H1 (cell line): ENCODE measurements at regions not wholly inside any gene's neighbourhood (a gene's known extent, or its start where the extent isn't known, plus 50 kb on each side); places are given as distances from the start of the nearest gene placed in this dataset.

Experiments used
- EGR1 ChIP-seq: IDR thresholded peaks from 2 replicates; pipeline ENCODE4 v1.6.1; 2011; ENCODE audit warnings: low read depth, low read length, borderline replicate concordance
- SIX5 ChIP-seq: IDR thresholded peaks from 2 replicates; pipeline ENCODE4 v1.6.1; 2011; ENCODE audit warnings: mild to moderate bottlenecking, low read depth, low read length
- SP1 ChIP-seq: IDR thresholded peaks from 2 replicates; pipeline ENCODE4 v1.6.1; 2011; ENCODE audit warnings: low read depth, low read length
- SRF ChIP-seq: IDR thresholded peaks from 2 replicates; pipeline ENCODE4 v1.6.1; 2011; ENCODE audit warnings: mild to moderate bottlenecking, low read depth, low read length, moderate library complexity
- YY1 ChIP-seq: IDR thresholded peaks from 2 replicates; pipeline ENCODE4 v1.6.1; 2011; ENCODE audit warnings: low read depth, mild to moderate bottlenecking, low read length
- TF ChIP-seq, protein P1 (sequence below), 3 experiments: IDR thresholded peaks; 1 replicate in 2 of 3; 2 replicates in 1 of 3; pipeline versions ENCODE4 v1.5.1 to v1.6.1; 2011; ENCODE audit warnings: low read length in 3 of 3, mild to moderate bottlenecking in 3 of 3, inconsistent platforms in 2 of 3, low read depth in 1 of 3, moderate library complexity in 1 of 3; ENCODE audit not compliant: insufficient read depth in 1 of 3; ENCODE audit errors: control extremely low read depth in 1 of 3

DNA sequence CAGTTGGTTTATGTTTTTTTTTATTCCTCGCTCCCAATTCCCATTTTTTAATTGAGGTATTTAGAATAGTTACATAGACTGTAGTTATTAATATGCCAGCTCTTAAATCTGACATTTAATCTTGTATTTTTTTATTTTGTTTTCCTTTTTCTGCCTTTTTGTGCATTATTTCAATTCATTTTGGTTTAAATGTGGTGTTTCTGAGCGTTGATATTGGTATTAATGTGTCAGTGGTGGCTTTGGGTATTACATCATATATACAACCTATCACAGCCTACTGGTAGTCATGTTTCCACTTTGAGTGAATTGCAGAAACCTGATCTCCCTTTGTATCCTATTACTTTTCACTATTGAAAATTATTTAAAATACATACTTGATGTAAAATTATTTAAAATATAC lies 1027.3 kb downstream of the KCNT2 start:
- TF ChIP-seq EGR1 (no peak), SIX5 (no peak), SRF (no peak), SP1 (no peak), YY1 (no peak)
- TF ChIP-seq, protein P1, sequence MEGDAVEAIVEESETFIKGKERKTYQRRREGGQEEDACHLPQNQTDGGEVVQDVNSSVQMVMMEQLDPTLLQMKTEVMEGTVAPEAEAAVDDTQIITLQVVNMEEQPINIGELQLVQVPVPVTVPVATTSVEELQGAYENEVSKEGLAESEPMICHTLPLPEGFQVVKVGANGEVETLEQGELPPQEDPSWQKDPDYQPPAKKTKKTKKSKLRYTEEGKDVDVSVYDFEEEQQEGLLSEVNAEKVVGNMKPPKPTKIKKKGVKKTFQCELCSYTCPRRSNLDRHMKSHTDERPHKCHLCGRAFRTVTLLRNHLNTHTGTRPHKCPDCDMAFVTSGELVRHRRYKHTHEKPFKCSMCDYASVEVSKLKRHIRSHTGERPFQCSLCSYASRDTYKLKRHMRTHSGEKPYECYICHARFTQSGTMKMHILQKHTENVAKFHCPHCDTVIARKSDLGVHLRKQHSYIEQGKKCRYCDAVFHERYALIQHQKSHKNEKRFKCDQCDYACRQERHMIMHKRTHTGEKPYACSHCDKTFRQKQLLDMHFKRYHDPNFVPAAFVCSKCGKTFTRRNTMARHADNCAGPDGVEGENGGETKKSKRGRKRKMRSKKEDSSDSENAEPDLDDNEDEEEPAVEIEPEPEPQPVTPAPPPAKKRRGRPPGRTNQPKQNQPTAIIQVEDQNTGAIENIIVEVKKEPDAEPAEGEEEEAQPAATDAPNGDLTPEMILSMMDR (IDR thresholded peaks at IDR 0.05; ENCODE audit: control extremely low read depth in 1 of 3, insufficient read depth in 1 of 3, low read depth in 1 of 3, low read length in 3 of 3) = peak in 1 of 3 experiments; percentile 4; a peak in 1 of 4 replicates
